GM21423 (cell line): ENCODE measurements at regions not wholly inside any gene's neighbourhood (a gene's known extent, or its start where the extent isn't known, plus 50 kb on each side); places are given as distances from the start of the nearest gene placed in this dataset.
"Not testable (repeated sequence)": the region's sequence is repeated elsewhere in the genome, so short reads cannot be mapped to it uniquely, and the experiment has no call there.

Experiments used
- ATAC-seq: cut with Tn5 transposase; IDR thresholded peaks from one replicate; pipeline ENCODE4 v1.9.1; 2021; ENCODE audit warnings: mild to moderate bottlenecking, moderate library complexity; ENCODE audit not compliant: unreplicated experiment

- no peak for ATAC-seq
Observed at GRCh38 chr4:72791054-72791453, 222.0 kb upstream of the ADAMTS3 start.

- ATAC-seq: no peak
Observed at GRCh38 chr4:72786401-72786990, 217.5 kb upstream of the ADAMTS3 start.

- ATAC-seq: no peak
Observed at GRCh38 chr4:72779241-72779640, 210.2 kb upstream of the ADAMTS3 start.

GRCh38 chr4:72777436-72777835 is 208.4 kb upstream of the ADAMTS3 start:
- ATAC-seq: no peak

- no peak for ATAC-seq
Observed at GRCh38 chr4:72770708-72771107, 201.7 kb upstream of the ADAMTS3 start.

- no peak for ATAC-seq
Observed at GRCh38 chr4:72768364-72768763, 199.3 kb upstream of the ADAMTS3 start.

- ATAC-seq: no peak
Observed at GRCh38 chr4:72767618-72768302, 198.7 kb upstream of the ADAMTS3 start.

GRCh38 chr4:72765788-72766187 is 196.8 kb upstream of the ADAMTS3 start:
- not testable (repeated sequence) for ATAC-seq

GRCh38 chr4:72761368-72762038 is 192.5 kb upstream of the ADAMTS3 start:
- ATAC-seq: no peak

- ATAC-seq: not testable (repeated sequence)
Observed at GRCh38 chr4:72753414-72753813, 184.4 kb upstream of the ADAMTS3 start.

GRCh38 chr4:72744103-72744725 is 175.2 kb upstream of the ADAMTS3 start:
- no peak for ATAC-seq

- ATAC-seq: no peak
Observed at GRCh38 chr4:72743078-72743477, 174.1 kb upstream of the ADAMTS3 start.

- no peak for ATAC-seq
Observed at GRCh38 chr4:72715299-72715698, 146.3 kb upstream of the ADAMTS3 start.

GRCh38 chr4:72714482-72715279 is 145.7 kb upstream of the ADAMTS3 start:
- no peak for ATAC-seq

- ATAC-seq: no peak
Observed at GRCh38 chr4:72712997-72713396, 144.0 kb upstream of the ADAMTS3 start.

GRCh38 chr4:72709475-72709874 is 140.5 kb upstream of the ADAMTS3 start:
- no peak for ATAC-seq

GRCh38 chr4:72706684-72707083 is 137.7 kb upstream of the ADAMTS3 start:
- no peak for ATAC-seq

- not testable (repeated sequence) for ATAC-seq
Observed at GRCh38 chr4:72704925-72705640, 136.1 kb upstream of the ADAMTS3 start.

GRCh38 chr4:72702948-72703347 is 133.9 kb upstream of the ADAMTS3 start:
- ATAC-seq: no peak
